ENCODE measurements at regions not wholly inside any gene's neighbourhood (a gene's known extent, or its start where the extent isn't known, plus 50 kb on each side); places are given as distances from the start of the nearest gene placed in this dataset.
A peak's percentile ranks its signal among the peaks of the same experiment; 100 is the strongest.

GRCh38 chr2:200054681-200055468 is 99.5 kb downstream of the MAIP1 start:
- peak; percentile 11 for DNase-seq

DNA sequence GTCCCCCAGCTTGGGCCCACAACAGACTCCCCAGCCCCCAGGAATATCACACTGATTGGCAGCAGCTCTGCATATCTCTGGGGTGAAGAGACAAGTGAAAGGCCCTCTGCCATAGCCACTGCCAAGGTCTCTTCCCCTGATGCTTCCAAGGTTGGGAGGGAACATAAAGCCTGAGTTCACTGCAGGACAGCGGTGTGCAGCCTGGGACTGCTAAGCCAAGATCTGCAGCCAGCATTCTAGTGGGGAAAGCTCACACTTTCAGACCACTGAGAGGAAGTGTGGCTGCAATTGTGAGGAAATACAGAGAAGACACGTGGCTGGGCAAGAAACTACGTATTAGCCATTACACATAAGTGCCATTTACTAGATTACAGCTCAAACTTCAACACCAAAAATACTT is 100.7 kb downstream of the MAIP1 start:
- DNase-seq: no peak

DNA sequence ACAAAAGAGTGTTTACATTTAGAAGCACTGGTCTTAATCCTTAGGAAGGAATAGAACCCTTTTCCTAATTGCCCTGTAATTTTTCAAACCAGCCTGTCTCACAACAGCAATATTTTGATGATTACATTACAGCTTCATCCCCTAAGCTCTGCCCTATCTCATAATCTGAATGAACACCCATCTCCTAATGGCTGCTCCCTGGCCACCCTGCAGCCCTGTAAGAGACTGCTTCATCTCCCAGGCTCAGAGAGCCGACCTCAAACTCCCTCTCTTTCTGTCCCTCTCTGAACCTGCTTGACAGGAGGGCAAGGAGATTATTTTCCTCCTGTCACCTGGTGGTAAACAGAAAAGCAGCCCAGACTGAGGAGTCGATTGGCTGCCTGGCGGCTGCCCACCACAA is 107.8 kb downstream of the MAIP1 start:
- DNase-seq: no peak

- no peak for DNase-seq
Measured at GRCh38 chr2:200064879-200065278, 109.5 kb downstream of the MAIP1 start.

DNA sequence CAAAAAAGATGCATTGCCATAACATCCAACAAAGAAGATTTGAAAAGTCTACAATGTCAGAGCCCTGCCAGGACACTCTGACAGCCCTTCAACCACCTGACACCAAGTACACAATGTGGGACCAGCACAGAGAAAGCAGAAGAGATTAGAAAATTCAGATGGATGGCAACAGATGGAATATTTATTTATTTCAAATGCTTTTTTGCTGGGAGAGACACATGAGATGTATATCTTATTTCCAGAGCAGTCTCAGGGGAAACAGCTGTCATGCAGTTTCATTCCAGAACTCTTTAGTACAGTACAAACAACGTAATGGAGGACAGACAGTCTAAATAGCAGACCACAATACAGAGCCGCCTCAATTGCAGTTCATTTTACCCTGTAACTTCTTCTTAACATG is 110.1 kb downstream of the MAIP1 start:
- peak; percentile 64 for DNase-seq

GRCh38 chr2:200066417-200066816 is 111.0 kb downstream of the MAIP1 start:
- DNase-seq: no peak

DNA sequence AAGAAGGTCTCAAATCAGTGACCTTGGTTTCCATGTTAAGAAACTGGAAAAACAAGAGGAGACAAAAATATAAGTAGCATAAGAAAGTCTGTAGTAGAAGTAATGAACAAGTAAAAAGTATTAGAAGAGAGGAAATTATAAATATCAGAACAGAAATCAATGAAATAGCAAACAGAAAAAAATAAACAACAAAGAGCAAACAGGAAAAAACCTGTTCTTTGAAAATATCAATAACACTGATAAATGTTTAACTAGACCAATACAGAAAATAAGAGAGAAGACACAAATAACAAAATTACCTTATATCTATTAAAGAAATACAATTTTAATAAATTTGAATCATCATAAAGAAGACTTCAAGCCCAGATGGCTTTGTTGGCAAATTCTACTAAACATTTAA is 113.3 kb downstream of the MAIP1 start:
- DNase-seq: no peak

DNA sequence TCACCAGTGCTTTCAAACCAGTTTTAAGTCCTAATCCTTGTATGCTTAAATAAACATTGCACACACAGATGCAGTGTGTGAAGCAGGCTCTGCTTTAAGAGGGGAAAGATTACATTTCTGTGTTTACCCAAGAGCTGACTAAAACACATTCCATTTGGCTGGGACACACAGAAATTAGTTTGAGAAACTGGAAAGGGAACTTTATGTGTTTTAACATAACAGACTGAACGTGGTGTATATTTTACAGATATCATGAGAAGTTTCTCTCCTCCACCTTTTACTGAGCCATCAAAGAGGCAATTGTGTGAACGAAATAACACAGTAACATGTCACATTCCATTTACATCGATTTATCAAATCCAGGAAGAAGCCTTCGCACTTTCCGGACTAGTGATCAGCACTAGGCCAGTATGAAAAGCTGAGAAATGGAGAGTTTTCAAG is 121.8 kb downstream of the MAIP1 start:
- no peak for DNase-seq

GRCh38 chr2:200077838-200078237 is 122.5 kb downstream of the MAIP1 start:
- peak; percentile 33 for DNase-seq

DNA sequence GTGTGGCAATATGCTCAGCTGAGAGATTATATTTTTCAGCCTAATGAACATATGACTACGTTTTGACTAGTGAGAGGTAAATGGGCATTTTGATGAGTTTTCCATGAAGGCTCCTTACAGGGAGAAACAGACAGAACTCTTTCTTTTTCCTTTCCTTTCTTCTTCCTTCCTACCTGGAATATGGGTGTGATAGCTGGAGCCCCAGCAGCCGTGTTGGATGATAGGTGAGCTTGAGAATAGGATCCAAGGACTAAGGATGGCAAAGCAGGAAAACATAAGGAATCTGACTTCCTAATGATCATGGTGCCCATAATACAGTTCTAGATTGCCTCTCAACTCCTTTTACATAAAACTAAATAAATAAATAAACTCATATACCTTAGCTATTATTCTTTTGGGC is 124.0 kb downstream of the MAIP1 start:
- no peak for DNase-seq

DNA sequence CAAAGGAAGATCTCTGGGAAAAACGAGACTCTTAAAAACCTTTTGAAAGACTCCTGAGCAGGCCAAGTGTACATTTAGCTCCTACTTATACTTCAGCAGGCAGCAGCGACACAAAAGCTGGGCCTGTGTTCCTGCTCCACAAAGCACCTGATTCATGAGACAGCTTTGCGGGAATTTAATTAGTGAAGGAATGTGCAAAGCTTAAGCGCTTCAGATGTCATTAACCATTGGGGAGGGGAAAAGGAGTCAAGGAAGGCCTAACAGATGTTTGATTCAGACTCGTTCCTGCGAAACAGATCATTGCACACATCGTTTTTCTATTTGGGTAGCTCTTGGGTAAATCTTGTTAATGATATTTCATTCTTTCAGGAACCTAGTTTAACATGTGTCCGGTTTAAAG is 125.9 kb downstream of the MAIP1 start:
- DNase-seq: no peak

- no peak for DNase-seq
Measured at GRCh38 chr2:200081811-200082210, 126.4 kb downstream of the MAIP1 start.

GRCh38 chr2:200084036-200084435 is 128.7 kb downstream of the MAIP1 start:
- no peak for DNase-seq

GRCh38 chr2:200086911-200087310 is 131.5 kb downstream of the MAIP1 start:
- peak; percentile 84 for DNase-seq

GRCh38 chr2:200087451-200087850 is 132.1 kb downstream of the MAIP1 start:
- DNase-seq: no peak

DNA sequence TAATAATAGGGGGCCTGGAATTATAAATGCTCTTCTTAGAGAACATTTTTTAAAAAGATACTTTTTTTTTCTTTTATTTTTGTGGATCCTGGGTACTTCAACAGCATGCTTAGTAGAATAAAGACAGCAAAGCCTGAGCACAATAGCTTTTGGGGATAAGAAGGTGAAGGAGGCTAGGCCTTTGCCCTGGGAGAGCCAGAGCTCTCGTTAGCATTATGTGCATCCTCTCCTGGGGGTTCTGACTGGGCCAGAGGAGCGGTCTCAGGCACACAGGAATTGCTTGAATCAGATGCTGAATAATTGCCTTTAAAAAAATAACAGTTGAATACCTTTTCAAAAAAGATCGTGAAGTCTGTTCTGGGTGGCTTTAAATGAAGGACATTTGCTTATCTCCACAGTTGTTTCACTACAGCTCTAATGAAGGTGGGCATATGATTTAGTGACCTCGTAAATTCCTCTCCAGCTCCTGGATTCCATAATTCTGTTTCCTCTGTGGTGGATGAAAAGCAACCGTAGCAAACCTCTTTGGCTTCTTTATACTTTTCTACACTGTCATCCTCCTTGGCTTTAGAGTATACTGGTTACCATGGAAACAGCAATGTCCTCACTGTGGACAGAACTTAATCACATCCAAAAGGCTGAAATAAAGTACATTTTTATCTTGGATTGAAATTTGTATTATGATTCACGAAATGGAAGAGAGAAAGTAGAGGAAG is 133.8 kb downstream of the MAIP1 start:
- DNase-seq: no peak

GRCh38 chr2:200089756-200090109 is 134.4 kb downstream of the MAIP1 start:
- no peak for DNase-seq

DNA sequence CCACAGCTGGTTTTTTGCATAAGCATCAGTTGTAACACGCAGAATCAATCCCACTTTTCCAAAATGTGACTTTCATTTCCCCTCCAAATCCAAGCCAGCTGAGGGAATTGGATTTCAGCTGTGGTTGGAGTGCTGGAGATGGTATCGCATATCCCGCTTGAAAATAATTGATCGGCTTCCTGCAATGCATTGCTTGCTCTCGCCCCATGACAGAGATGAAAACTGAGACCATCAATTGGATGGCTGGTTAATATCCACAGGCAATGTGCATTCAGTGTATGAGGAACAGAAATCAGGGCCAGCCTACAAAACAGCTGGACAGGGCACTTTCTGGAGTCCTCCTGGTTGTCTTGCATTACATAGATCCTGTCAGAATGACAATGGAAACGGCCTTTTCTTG is 135.3 kb downstream of the MAIP1 start:
- no peak for DNase-seq

- no peak for DNase-seq
Measured at GRCh38 chr2:200091126-200091525, 135.7 kb downstream of the MAIP1 start.

GRCh38 chr2:200092235-200092634 is 136.9 kb downstream of the MAIP1 start:
- DNase-seq: no peak

DNA sequence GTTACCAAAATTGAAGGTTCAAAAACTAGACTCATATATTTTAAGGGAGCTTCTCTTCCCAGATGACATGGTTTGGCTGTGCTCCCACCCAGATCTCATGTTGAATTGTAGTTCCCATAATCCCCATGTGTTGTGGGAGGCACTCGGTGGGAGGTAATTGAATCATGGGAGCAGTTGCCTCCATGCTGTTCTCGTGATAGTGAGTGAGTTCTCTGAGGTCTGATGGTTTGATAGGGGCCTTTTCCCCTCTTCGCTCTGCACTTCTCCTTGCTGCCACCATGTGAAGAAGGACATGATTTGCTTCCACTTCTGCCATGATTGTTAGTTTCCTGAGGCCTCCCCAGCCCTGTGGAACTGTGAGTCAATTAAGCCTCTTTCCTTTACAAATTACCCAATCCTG is 140.1 kb downstream of the MAIP1 start:
- DNase-seq: no peak

GRCh38 chr2:200099256-200099655 is 143.9 kb downstream of the MAIP1 start:
- no peak for DNase-seq

- no peak for DNase-seq
Measured at GRCh38 chr2:200100027-200100426, 144.6 kb downstream of the MAIP1 start.

DNA sequence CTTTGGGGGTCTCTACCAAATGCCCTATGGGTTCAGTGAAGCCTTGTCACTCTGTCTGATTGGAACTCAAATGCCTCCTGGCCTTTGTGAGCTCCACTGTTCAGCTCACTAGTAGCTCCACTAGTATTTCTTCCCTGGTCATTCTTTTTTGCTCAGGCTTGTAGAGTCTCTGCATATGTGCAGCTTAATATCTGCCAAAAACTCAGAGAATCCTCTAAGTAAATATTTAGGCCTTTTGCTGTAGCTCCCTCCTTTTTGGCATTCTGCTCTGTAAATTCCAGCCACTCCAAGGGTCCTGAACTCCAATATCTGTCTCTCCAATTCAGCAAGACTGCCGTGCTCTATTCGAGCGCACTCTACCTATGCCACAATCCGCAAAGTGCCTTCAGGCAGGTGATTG is 146.5 kb downstream of the MAIP1 start:
- no peak for DNase-seq

- no peak for DNase-seq
Measured at GRCh38 chr2:200102971-200103370, 147.6 kb downstream of the MAIP1 start.

All from NCI-H1694 treated with DMSO at 0.1 percent for 48 hours (cell line).